ENCODE measurements at regions not wholly inside any gene's neighbourhood (a gene's known extent, or its start where the extent isn't known, plus 50 kb on each side); places are given as distances from the start of the nearest gene placed in this dataset.
A peak's percentile ranks its signal among the peaks of the same experiment; 100 is the strongest.

DNA sequence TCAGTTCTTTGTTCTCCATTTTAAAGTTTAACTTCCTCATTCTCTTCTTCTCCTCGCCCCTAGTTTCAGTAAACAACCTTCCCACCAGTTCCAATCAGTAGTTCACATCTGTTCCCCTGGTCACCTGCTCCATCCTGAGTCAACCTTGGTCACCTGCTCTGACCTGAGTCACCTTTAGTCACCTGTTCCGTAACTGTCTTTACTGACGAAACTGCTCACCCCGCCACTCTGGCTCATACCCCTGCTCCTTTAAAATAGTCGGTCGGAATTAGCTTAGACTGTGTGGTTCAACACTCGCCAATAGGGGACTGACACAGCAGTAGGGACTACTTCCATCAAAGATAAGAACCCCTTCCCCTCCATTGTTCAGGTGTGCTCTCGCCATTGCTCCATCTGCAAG lies 76.3 kb upstream of the GPBP1 start:
- no peak for DNase-seq
- no peaks in the 10 kb centered on the region for H3K36me3 ChIP-seq (ENCODE audit: control insufficient read depth, insufficient read depth, low read length)
- no peak overlapping the region for H3K27ac ChIP-seq (ENCODE audit: insufficient read depth, low read length, poor library complexity, severe bottlenecking)
- no peaks in the 10 kb centered on the region for H3K27me3 ChIP-seq (replicated peaks; ENCODE audit: control insufficient read depth, insufficient read depth, low read length, poor library complexity, severe bottlenecking)
- no peak overlapping the region for H3K4me3 ChIP-seq (ENCODE audit: insufficient read depth, low read depth, low read length, poor library complexity, severe bottlenecking)
- no peaks in the 10 kb centered on the region for H3K4me1 ChIP-seq (ENCODE audit: control insufficient read depth, insufficient read depth, low read length, poor library complexity, severe bottlenecking)
- no peaks in the 10 kb centered on the region for H3K9me3 ChIP-seq (ENCODE audit: control insufficient read depth, low read length)

- H3K27ac ChIP-seq (ENCODE audit: insufficient read depth, low read length, poor library complexity, severe bottlenecking) = no peak overlapping the region
Observed at GRCh38 chr5:57102189-57102904, 71.5 kb upstream of the GPBP1 start.

GRCh38 chr5:57102905-57103255 lies 71.0 kb upstream of the GPBP1 start:
- no peak for DNase-seq
- H3K27me3 ChIP-seq (replicated peaks; ENCODE audit: control insufficient read depth, insufficient read depth, low read length, poor library complexity, severe bottlenecking) = no peaks in the 10 kb centered on the region
- H3K4me1 ChIP-seq (ENCODE audit: control insufficient read depth, insufficient read depth, low read length, poor library complexity, severe bottlenecking) = no peaks in the 10 kb centered on the region
- no peaks in the 10 kb centered on the region for H3K36me3 ChIP-seq (ENCODE audit: control insufficient read depth, insufficient read depth, low read length)
- H3K9me3 ChIP-seq (ENCODE audit: control insufficient read depth, low read length) = no peaks in the 10 kb centered on the region
- no peak overlapping the region for H3K27ac ChIP-seq (ENCODE audit: insufficient read depth, low read length, poor library complexity, severe bottlenecking)
- no peak overlapping the region for H3K4me3 ChIP-seq (ENCODE audit: insufficient read depth, low read depth, low read length, poor library complexity, severe bottlenecking)

More at GRCh38 chr5:57102189-57102904, 71.5 kb upstream of the GPBP1 start:
- no peaks in the 10 kb centered on the region for H3K27me3 ChIP-seq (replicated peaks; ENCODE audit: control insufficient read depth, insufficient read depth, low read length, poor library complexity, severe bottlenecking)
- no peak for DNase-seq
- H3K9me3 ChIP-seq (ENCODE audit: control insufficient read depth, low read length) = no peaks in the 10 kb centered on the region
- no peaks in the 10 kb centered on the region for H3K4me1 ChIP-seq (ENCODE audit: control insufficient read depth, insufficient read depth, low read length, poor library complexity, severe bottlenecking)
- no peak overlapping the region for H3K4me3 ChIP-seq (ENCODE audit: insufficient read depth, low read depth, low read length, poor library complexity, severe bottlenecking)
- no peaks in the 10 kb centered on the region for H3K36me3 ChIP-seq (ENCODE audit: control insufficient read depth, insufficient read depth, low read length)

GRCh38 chr5:57103317-57103907 lies 70.4 kb upstream of the GPBP1 start:
- no peak for DNase-seq
- Histone ChIP-seq H3K27ac (ENCODE audit: insufficient read depth, low read length, poor library complexity, severe bottlenecking) (no peak overlapping the region), H3K4me3 (ENCODE audit: insufficient read depth, low read depth, low read length, poor library complexity, severe bottlenecking) (no peak overlapping the region), H3K9me3 (ENCODE audit: control insufficient read depth, low read length) (no peaks in the 10 kb centered on the region), H3K4me1 (ENCODE audit: control insufficient read depth, insufficient read depth, low read length, poor library complexity, severe bottlenecking) (no peaks in the 10 kb centered on the region), H3K36me3 (ENCODE audit: control insufficient read depth, insufficient read depth, low read length) (no peaks in the 10 kb centered on the region), H3K27me3 (replicated peaks; ENCODE audit: control insufficient read depth, insufficient read depth, low read length, poor library complexity, severe bottlenecking) (no peaks in the 10 kb centered on the region)

- no peak overlapping the region for H3K4me3 ChIP-seq (ENCODE audit: insufficient read depth, low read depth, low read length, poor library complexity, severe bottlenecking)
- no peaks in the 10 kb centered on the region for H3K36me3 ChIP-seq (ENCODE audit: control insufficient read depth, insufficient read depth, low read length)
- H3K27ac ChIP-seq (ENCODE audit: insufficient read depth, low read length, poor library complexity, severe bottlenecking) = no peak overlapping the region
- no peaks in the 10 kb centered on the region for H3K4me1 ChIP-seq (ENCODE audit: control insufficient read depth, insufficient read depth, low read length, poor library complexity, severe bottlenecking)
- H3K27me3 ChIP-seq (replicated peaks; ENCODE audit: control insufficient read depth, insufficient read depth, low read length, poor library complexity, severe bottlenecking) = no peaks in the 10 kb centered on the region
- no peak for DNase-seq
- no peaks in the 10 kb centered on the region for H3K9me3 ChIP-seq (ENCODE audit: control insufficient read depth, low read length)
Observed at GRCh38 chr5:57106661-57107060, 67.2 kb upstream of the GPBP1 start.

DNA sequence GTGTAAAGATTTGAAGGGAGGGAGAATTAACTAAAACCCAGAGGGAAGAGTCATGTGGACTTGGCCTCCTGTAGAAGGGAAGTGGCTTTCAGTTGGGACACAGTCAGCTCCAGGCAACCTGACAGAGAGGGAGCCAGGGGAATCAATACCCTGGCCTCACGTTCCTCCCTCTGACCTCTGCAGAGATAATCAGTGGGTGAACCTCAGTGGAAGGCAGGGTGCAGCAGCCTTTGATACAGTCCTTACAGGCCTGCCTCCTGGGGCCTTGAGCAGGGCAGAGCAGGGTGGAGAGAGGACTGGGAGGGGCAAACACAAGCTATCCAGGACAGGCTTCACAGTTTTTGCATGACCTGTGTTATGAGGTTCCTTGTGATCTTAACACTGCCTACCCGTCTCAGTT lies 61.9 kb upstream of the GPBP1 start:
- no peaks in the 10 kb centered on the region for H3K27me3 ChIP-seq (replicated peaks; ENCODE audit: control insufficient read depth, insufficient read depth, low read length, poor library complexity, severe bottlenecking)
- DNase-seq = no peak
- no peak overlapping the region for H3K4me3 ChIP-seq (ENCODE audit: insufficient read depth, low read depth, low read length, poor library complexity, severe bottlenecking)
- H3K4me1 ChIP-seq (ENCODE audit: control insufficient read depth, insufficient read depth, low read length, poor library complexity, severe bottlenecking) = no peaks in the 10 kb centered on the region
- no peak overlapping the region for H3K27ac ChIP-seq (ENCODE audit: insufficient read depth, low read length, poor library complexity, severe bottlenecking)
- H3K9me3 ChIP-seq (ENCODE audit: control insufficient read depth, low read length) = no peaks in the 10 kb centered on the region
- H3K36me3 ChIP-seq (ENCODE audit: control insufficient read depth, insufficient read depth, low read length) = no peaks in the 10 kb centered on the region

DNA sequence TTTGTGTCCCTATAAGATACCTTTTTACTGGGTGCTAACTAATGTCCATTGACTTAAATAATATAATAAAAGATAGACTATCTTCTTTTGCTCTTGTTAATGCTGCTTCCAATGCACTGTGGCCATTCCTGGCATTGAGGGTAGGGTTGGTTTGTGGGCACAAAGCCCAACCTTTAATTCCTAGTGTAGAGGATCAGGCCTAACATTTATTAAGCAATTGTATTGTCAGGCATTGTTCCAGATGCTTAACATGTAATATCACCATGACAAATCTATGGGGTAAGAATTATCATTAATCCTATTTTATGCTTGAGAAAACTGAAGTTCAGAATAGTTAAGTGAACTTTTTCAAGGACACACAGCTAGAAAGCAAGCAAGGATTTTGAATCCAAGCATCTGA lies 60.4 kb upstream of the GPBP1 start:
- Histone ChIP-seq H3K36me3 (ENCODE audit: control insufficient read depth, insufficient read depth, low read length) (no peaks in the 10 kb centered on the region), H3K4me1 (ENCODE audit: control insufficient read depth, insufficient read depth, low read length, poor library complexity, severe bottlenecking) (no peaks in the 10 kb centered on the region), H3K27ac (ENCODE audit: insufficient read depth, low read length, poor library complexity, severe bottlenecking) (no peak overlapping the region), H3K27me3 (replicated peaks; ENCODE audit: control insufficient read depth, insufficient read depth, low read length, poor library complexity, severe bottlenecking) (no peaks in the 10 kb centered on the region), H3K9me3 (ENCODE audit: control insufficient read depth, low read length) (no peaks in the 10 kb centered on the region), H3K4me3 (ENCODE audit: insufficient read depth, low read depth, low read length, poor library complexity, severe bottlenecking) (no peak overlapping the region)
- DNase-seq = no peak

GRCh38 chr5:57117596-57117995 lies 56.3 kb upstream of the GPBP1 start:
- no peaks in the 10 kb centered on the region for H3K36me3 ChIP-seq (ENCODE audit: control insufficient read depth, insufficient read depth, low read length)
- H3K27ac ChIP-seq (ENCODE audit: insufficient read depth, low read length, poor library complexity, severe bottlenecking) = no peak overlapping the region
- DNase-seq = peak; percentile 47 to 61 (median 57)
- H3K4me1 ChIP-seq (ENCODE audit: control insufficient read depth, insufficient read depth, low read length, poor library complexity, severe bottlenecking) = no peaks in the 10 kb centered on the region
- no peak overlapping the region for H3K4me3 ChIP-seq (ENCODE audit: insufficient read depth, low read depth, low read length, poor library complexity, severe bottlenecking)
- no peaks in the 10 kb centered on the region for H3K9me3 ChIP-seq (ENCODE audit: control insufficient read depth, low read length)
- H3K27me3 ChIP-seq (replicated peaks; ENCODE audit: control insufficient read depth, insufficient read depth, low read length, poor library complexity, severe bottlenecking) = no peaks in the 10 kb centered on the region

GRCh38 chr5:57119031-57119430 lies 54.8 kb upstream of the GPBP1 start:
- no peaks in the 10 kb centered on the region for H3K9me3 ChIP-seq (ENCODE audit: control insufficient read depth, low read length)
- H3K27me3 ChIP-seq (replicated peaks; ENCODE audit: control insufficient read depth, insufficient read depth, low read length, poor library complexity, severe bottlenecking) = no peaks in the 10 kb centered on the region
- H3K4me3 ChIP-seq (ENCODE audit: insufficient read depth, low read depth, low read length, poor library complexity, severe bottlenecking) = no peak overlapping the region
- no peak overlapping the region for H3K27ac ChIP-seq (ENCODE audit: insufficient read depth, low read length, poor library complexity, severe bottlenecking)
- no peak for DNase-seq
- no peaks in the 10 kb centered on the region for H3K4me1 ChIP-seq (ENCODE audit: control insufficient read depth, insufficient read depth, low read length, poor library complexity, severe bottlenecking)
- no peaks in the 10 kb centered on the region for H3K36me3 ChIP-seq (ENCODE audit: control insufficient read depth, insufficient read depth, low read length)

DNA sequence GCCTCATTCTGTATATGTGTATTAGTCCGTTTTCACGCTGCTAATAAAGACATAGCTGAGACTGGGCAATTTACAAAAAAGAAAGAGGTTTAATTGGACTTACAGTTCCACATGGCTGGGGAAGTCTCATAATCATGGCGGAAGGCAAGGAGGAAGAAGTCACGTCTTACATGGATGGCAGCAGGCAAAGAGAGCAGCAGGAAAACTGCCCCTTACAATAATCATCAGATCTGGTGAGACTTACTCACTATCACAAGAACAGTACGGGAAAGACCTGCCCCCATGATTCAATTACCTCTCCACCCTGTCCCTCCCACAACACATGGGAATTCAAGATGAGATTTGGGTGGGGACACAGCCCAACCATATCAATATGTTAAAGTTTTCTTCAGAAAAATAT lies 49.8 kb upstream of the GPBP1 start:
- Histone ChIP-seq H3K27ac (ENCODE audit: insufficient read depth, low read length, poor library complexity, severe bottlenecking) (no peak overlapping the region), H3K36me3 (ENCODE audit: control insufficient read depth, insufficient read depth, low read length) (no peaks in the 10 kb centered on the region), H3K4me3 (ENCODE audit: insufficient read depth, low read depth, low read length, poor library complexity, severe bottlenecking) (no peak overlapping the region), H3K4me1 (ENCODE audit: control insufficient read depth, insufficient read depth, low read length, poor library complexity, severe bottlenecking) (no peaks in the 10 kb centered on the region), H3K27me3 (replicated peaks; ENCODE audit: control insufficient read depth, insufficient read depth, low read length, poor library complexity, severe bottlenecking) (no peaks in the 10 kb centered on the region), H3K9me3 (ENCODE audit: control insufficient read depth, low read length) (no peaks in the 10 kb centered on the region)
- DNase-seq = no peak
